ENCODE measurements at regions not wholly inside any gene's neighbourhood (a gene's known extent, or its start where the extent isn't known, plus 50 kb on each side); places are given as distances from the start of the nearest gene placed in this dataset.
"Not testable (repeated sequence)": the region's sequence is repeated elsewhere in the genome, so short reads cannot be mapped to it uniquely, and the experiment has no call there.

DNA sequence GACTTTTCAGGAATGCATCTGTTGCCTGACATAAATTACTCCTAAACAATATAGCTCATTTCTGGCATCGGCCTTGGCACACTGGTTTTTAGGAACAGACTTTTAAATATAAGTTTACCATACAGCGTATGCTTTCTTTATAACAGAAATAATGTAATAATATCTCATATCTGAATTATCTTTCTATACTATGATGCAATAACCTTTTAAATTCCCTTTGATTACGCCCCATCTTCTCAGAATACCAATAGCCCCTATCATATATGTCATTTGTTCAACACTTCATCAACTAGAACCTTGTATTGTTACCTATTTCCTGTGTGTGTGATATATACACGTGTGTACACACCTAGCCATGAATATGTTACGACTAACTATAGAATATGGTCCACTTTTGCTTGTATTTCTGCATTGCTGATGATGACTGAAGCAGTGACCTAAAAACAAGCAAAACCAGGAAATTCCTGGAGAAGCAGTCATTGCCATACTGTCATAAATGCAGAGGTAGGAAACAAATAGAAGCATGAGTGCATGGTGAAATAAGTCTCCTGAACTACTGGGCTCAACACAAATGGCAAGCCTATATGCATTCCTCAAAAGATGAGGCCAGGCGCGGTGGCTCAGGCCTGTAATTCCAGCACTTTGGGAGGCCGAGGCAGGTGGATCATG is 618.4 kb upstream of the NRP1 start:
- no peak for FAIRE-seq

DNA sequence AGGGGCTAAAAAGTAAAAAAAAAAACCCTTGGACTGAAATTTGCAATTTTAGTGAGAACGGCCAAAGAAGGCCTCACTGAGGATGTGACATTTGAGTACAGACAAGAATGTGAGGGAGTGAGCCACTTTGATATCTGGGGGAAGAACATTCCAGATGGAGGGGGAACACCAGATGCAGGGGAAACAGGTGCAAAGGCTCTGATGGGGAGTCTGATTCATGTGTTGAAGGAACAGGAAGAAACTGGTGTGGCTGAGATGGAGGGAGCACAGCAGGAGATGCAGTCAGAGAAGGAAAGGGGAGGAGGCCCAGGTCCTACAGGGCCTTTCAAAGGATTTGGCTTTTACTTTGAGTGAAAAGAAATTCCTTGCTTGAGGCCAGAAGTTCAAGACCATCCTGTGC is 615.7 kb upstream of the NRP1 start:
- no peak for FAIRE-seq

DNA sequence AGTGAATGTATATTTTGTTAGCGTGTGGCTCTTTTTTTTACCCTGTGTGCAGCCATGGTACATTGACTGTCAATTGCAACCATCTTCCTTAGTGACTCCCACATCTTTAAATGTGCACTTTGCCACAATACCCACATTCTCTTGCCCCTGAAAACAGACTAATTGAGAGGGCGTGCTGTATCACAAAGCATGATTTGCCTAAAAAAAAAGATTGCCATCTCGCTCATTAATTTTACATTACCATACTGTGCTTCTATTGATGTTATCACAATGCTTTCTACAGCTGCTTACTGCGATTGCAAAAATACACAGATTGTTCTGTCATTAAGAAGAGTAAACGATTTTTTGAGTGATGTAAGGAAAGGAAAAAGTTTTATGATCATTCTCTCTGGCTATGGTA is 613.1 kb upstream of the NRP1 start:
- no peak for FAIRE-seq

DNA sequence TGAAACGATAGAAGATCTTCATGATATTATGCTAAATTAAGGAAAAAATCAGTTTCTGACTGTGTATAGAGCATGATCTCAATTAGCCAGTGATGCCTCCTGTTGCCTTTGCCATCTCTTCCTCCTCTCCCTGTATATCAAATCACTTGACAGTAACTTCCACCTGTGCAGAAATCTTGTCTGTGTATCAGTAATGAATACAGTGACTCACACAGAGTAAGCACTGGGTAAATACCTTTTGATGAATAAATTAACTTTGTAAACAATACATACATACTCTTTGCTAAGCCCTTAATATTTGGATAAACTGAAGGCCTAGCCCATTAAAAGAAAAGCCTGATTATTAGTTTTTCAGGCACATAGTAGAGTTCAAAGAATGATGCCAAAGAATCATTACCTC is 610.6 kb upstream of the NRP1 start:
- no peak for FAIRE-seq

DNA sequence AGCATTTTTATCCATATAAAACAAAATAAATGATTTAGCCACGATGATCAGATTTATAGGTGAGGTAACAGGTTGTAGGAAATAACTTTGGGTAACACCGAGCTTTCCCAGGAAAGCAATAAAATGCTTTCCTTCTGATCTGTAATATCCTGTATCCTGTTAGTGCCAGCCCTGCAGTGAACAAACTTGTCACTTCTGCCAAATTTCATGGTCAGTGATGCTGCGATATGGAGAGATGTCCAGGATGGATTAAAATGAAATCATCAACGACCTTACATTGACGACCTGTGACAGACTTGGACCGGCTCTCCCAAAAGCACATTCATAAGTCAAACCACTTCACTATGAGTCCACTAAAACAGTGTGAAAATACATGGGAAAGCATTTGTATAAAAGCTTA is 608.0 kb upstream of the NRP1 start:
- FAIRE-seq = no peak

DNA sequence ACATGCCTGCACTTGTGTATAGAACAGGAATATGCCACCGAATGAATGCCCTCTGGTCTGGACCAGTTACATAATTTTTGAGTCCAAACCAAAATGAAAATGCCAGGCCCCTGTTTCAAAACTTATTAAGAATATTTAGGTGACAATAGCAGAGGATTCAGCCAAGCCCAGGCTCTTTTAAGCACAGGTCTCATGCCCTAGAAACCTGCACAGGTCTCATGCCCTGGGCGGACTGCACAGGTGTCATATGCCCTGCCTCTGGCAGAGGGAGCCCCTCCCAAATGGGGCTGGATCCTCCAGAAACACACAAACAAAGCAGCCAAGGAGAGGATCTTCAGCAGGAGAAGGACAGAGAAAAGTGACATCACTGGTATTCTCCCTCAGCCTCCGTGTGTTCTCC is 605.4 kb upstream of the NRP1 start:
- FAIRE-seq = no peak

DNA sequence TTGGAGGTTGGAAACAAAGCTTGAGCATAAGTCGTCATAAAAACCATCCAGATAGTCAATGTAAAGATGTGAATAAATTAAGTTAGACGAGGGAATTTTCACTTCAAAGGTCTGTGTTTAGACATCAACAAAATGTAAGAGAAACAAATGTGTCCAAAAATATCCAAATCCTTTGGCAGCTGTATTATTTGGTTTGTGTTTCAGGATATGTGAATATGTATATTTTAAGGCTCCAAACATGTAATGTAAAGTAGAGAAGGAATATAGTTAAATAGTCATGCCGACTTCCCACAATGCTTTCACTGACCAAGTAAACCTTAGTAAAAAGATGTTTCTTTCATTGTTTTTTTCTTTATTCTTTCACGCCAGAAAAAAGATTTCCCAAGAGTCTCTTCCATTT is 604.9 kb upstream of the NRP1 start:
- FAIRE-seq = no peak

DNA sequence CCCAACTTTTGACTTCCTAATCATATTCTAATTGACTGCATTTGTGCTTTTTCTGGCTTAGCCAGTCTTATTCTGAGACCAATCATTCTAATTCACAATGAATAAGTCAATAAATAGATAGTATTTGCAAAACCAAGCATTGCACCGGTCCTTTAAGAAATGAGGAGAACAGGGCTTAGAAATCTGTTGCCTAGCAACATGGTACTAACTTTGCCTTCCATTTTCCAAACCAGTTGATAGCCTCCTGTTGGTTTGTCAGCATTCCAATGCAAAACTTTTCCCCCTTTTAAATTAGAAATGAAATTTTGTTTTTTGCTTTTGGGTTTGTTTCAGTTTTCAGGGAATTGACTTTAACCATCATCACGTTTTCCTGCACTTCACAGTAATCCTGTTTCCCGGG is 603.5 kb upstream of the NRP1 start:
- FAIRE-seq = no peak

DNA sequence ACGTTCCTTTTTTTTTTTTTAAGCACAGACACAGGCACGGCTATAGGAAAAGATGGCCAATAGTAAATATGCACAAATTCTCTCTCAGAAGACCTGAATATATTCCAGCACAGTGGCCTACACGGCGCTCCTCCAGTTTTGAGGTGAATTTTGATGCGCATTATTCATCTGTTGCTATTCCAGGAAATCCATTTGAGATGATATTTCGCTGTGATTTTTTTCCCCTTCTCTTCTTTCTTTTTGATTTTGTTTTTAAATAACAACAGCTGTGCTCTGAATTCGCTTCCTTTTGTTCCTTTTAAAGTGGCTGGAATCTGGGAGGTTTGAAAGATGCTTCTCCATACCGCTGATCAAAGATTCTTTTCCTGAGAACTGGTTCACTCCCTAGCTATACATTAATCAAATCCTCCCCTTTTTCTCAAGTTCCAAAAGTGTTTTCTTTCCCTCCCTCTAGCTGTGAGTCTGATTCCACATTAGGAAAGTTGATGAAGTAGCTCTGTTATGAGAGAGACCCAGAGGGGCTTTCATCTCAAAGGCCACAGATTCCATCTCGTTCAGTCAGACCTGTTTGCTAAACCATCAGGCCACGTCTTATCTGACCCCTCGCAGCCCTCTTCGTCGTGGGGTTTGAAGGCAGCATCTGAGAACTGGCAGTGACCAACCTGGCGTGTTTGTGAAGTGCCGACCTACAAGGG is 602.7 kb upstream of the NRP1 start:
- FAIRE-seq = no peak

DNA sequence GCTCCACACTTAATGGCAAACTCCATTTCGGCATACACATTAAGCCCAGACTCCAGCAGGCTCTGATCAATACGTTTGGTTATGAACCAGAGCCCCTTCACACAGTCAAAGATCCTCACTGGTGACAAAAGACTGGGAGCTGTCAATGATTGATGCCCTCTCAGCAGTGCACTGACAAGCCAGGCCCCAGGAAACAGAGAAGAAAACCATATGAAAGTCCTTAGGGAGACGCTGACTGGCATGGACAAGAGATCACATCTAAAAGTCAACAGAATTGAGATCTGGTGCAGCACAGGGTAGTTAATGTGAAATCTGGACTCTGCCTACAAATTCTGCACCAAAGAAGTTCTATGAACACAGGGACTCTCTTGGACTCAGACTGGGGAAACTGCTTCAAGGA is 600.9 kb upstream of the NRP1 start:
- no peak for FAIRE-seq

DNA sequence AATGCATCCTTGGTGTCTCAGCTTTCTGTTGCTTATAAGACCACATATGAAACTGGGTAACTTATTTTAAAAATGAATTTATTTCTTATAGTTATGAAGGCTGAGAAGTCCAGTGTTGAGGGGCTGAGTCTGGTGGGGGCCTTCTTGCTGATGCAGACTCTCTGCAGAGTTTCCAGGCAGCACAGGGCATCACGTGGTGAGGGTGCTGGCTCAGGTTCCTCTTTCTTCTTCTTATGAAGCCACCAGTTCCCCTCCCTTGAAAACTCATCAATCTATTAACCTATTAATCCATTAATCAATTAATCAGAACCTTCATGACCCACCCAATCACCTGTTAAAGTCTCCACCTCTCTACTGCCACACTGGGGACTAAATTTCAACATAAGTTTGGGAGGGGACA is 595.6 kb upstream of the NRP1 start:
- FAIRE-seq = no peak

DNA sequence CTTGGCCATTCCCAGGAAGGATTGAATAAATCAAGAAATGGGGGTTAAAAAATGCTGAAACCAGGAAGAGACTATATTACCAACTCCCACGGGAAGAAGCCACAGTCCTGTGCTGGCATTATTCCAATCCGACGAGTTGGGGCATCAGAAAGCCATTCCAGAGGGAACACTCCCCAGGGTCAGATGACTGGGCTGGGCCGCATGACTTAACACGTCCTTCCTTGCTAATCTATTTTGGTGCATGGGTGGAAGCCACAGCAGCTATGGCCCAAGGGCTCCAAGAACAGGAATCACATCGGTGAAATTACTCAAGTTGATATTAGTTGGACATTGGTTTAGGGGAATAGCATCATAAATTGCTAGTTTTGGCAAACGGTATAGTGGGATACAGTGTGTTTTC is 592.9 kb upstream of the NRP1 start:
- FAIRE-seq = no peak

DNA sequence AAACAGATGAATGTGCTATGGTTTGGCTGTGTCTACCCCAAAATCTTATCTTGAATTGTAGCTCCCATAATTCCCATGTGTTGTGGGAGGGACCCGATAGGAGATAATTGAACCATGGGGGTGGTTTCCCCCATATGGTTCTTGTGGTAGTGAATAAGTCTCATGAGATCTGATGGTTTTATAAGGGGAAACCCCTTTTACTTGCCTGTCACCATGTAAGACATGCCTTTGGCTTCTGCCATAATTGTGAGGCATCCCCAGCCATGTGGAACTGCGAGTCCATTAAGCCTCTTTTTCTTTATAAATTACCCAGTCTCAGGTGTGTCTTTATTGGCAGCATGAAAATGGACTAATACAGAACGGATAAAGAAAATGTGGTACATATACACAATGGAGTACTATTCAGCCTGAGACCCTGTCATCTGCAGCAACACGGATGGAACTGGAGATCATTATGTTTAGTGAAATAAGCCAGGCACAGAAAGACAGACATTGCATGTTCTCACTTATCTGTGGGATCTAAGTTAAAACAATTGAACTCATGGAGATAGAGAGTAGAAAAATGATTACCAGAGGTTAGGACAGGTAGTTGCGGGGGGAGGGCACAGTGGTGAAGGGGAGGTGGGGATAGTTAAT is 587.6 kb upstream of the NRP1 start:
- no peak for FAIRE-seq

DNA sequence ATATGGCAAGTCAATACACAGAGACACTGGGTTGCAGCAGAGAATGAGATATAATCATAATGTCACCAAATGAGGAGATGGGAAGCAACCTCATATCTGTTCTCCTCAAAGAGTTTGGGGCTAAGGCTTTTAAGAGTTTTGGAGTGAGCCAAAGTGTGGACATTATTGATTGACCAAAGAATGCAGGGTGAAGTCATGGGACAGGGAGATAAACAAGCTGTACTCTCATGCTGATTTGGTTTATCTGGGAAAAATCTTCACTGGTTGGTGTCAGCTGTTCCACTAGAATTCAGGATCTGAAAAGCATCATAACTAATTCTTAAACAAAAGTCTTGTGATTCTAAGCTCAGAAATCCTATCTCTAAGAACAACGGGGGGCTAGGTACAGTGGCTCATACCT is 585.9 kb upstream of the NRP1 start:
- no peak for FAIRE-seq

DNA sequence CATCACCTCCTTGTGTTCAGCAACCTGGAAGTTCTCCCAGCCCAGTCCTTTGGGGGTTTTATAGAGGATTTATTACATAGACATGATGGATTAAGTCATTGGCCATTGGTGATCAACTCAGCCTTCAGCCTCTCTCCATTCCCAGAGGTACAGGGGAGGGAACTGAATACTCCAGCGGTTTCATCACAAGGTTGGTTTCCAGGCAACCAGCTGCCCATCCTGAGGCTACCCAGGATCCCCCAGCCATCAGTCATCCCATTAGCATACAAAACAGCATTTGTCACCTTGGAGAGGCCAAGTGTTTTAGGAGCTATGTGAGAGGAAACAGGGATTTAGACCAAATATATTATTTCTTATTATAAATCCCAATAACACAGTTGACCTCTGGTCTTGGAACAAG is 584.8 kb upstream of the NRP1 start:
- no peak for FAIRE-seq

DNA sequence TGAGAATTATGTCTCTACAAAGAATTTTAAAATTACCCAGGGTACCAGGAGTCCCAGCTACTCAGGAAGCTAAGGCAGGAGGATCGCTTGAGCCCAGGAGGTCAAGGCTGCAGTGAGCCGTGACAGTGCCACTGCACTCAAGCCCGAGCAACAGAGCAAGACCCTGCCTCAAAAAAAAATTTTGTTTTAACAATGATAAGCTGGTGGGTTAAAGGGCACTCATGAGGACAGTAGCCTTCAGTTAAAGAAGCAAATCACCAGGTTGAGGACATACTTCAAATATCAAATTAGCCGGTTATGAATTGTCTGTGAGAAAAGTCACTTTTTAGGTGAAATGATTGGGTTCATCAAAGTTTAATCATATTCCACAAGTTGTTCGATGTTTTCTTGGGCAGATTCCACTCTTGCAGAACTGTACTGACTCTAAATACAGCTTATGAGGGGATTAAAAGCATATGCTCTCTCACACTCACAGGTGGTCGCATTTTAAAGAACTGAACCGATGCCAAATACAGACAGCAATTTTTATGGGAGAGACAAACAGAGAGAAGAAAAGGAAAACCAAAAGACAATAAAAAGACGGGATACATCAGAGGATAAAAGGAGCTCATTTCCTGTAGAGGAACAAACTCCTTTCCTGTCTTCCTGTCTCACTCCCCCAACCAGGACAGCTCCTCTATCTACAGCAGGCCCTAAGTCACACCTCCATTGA is 582.8 kb upstream of the NRP1 start:
- no peak for FAIRE-seq

DNA sequence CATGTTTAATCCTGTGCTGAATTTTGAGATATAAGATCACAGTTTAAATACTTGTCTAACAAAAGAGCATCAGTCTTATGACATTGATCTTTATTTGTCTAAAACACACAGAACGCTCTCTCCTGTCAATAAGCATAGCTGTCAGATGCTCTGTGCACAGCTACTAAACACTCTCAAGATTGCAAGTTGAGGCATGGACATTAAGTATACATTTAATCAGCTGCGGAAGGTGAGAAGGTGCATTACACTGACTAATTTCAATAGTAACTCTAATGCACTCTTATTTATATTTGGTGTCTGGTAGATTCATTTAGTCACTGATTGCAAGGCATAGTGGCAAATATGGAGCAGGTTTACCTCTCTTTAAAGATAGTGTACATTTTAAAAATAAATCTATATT is 580.3 kb upstream of the NRP1 start:
- FAIRE-seq = no peak

DNA sequence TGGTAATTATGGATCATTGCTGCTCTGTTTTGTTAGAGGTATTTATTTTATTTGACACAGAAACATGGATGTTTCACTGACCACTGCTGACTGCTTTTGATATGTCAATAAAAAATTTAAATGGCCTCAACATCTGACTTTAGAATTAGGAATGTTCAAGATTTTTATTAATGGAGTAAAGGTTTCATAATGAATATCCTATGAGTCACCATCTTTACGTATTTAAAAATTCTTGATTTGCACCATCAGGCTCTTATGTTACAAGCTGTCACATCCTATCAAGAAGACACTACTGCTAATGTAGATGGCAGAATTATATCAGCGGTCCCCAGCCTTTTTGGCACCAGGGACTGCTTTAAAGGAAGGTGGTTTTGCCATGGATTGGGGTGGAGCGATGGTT is 578.7 kb upstream of the NRP1 start:
- FAIRE-seq = no peak

DNA sequence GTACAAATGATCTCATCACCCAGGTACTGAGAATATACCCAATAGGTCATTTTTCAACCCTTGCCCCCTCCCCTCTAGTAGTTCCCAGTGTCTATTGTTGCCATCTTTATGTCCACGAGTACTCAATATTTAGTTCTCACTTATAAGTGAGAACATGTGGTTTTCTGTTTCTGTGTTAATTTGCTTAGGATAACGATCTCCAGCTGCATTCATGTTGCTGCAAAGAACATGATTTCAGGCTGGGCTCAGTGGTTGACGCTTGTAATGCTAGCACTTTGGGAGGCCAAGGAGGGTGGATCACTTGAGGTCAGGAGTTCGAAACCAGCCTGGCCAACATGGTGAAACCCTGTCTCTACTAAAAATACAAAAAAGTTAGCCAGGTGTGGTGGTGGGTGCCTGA is 575.0 kb upstream of the NRP1 start:
- FAIRE-seq = not testable (repeated sequence)

DNA sequence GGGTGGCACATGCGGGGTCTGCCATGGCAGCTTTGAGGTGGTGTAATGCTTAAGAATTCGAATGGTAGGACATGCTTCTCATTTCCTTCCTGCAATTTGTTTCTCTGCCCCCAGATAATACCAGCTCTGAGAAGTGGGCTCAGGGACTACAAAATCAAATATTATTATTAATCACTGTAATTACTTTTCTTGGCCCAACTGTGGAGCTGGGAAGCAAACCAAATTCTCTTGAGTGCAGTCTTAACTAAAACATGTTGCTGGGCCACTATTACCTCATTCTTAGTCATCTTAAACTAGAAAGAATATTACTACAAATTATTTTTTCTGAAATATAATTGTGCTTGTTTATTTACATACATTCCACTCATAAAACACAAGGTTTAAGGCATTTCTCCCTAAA is 566.7 kb upstream of the NRP1 start:
- FAIRE-seq = no peak

DNA sequence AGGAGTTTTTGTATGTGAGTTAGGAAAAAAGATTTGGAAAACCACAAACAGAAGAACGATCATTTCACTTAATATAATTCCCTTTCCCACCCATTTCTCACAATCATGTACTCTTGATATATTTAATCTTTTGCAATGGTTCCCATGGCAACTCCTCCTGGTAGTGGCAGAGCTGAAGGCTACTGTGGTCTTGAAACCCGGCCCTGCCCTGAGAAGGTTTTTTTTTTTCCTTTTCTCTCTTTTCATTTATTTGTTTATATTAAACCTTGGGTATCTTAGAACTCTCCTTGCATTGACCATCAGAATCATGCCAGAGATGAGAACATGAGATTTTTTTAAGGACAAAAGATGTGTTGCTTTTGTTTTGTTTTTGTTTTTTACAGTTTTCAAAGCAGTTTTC is 566.1 kb upstream of the NRP1 start:
- no peak for FAIRE-seq

DNA sequence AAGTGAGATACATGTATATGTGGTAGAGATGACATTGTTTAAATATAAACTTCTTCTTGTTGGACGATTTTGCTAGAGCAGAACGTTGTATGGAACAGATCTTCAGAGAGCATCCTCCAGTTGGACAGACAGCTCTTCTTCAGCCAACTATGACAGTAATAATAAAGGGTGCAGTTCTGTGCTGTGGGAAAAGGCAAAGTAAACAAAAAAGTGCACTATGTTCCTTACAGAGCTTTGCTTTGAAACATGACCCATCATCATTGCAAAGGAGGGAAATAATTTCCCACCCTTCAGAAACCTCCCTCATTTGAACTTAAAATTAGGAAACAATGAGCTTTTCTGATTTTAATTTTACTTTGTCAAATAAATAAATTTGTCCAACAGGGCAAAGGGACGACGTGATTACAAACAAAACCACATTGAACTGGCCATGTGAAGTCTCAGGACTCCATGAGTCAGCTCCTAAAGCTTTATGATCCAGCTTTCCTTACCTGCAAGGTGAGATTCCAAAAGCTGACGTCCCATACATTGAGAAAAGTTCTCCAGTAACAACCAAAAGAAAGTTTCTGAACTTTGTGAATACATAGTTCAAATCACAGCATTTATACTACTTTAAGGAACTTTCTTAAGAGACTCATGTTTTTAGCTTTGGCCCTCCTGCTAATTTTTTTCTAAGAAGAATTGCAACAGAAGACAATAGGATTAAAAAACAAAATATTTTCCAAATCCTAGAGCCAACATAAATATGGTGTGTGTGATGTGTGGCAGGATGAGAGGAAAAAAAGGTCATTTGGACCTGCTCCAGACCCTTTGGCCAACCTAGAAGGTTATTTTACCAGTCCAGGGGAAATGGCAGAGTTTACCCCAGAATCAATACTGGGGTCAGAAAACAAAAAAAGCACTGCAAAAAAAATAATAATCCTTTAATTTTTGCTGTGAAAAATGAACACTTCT is 565.4 kb upstream of the NRP1 start:
- no peak for FAIRE-seq

DNA sequence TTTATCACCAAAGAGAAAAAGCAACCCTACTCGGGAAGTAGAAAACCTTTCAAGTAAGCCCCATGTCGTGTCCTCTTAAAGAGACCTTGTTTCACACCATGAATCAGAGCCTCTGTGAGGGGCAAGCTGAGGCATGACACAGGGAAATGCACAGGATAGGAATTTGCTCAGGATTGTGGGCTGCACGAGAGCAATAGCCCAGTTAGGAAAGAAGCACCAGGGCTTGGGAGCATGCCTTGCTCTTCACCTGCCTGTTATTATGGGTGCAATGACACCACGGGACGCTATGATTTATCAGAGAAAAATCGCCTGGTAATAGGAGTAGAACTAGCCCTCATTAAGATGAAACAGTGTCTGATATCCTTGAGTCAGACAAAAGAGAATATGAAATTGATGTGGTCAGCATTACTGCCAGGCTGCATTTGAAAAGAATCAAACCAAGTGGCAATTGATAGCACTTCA is 562.9 kb upstream of the NRP1 start:
- FAIRE-seq = no peak

All from islet of Langerhans (tissue), 1 donor.